Tibial nerve (tissue), 4 donors: ENCODE measurements at regions not wholly inside any gene's neighbourhood (a gene's known extent, or its start where the extent isn't known, plus 50 kb on each side); places are given as distances from the start of the nearest gene placed in this dataset.

Experiments used
- CTCF ChIP-seq, 5 experiments: fragments of 200-600 bp in 3 of 5; fragments of 450-650 bp in 2 of 5; sonication (generic) in 3 of 5; IDR thresholded peaks; one replicate each; pipeline ENCODE4 v1.5.1; 2016 to 2019; ENCODE audit warnings: antibody characterized with exemption in 5 of 5, mild to moderate bottlenecking in 3 of 5, moderate library complexity in 2 of 5
- EP300 ChIP-seq, 2 donors: sonication (generic); formaldehyde crosslinking; IDR thresholded peaks; one replicate each; pipeline ENCODE4 v1.6.1; 2017; ENCODE audit warnings: antibody characterized with exemption in 2 of 2, mild to moderate bottlenecking in 1 of 2
- POLR2A ChIP-seq, 2 donors: fragments of 450-650 bp; IDR thresholded peaks; one replicate each; pipeline ENCODE4 v1.6.1; 2017; ENCODE audit warnings: antibody characterized with exemption in 2 of 2, mild to moderate bottlenecking in 2 of 2, moderate library complexity in 2 of 2

- TF ChIP-seq CTCF (IDR thresholded peaks at IDR 0.05), result no peak
- TF ChIP-seq EP300 (IDR thresholded peaks at IDR 0.05), result no peak
- TF ChIP-seq POLR2A (IDR thresholded peaks at IDR 0.05), result no peak
Measured at GRCh38 chr22:25332386-25332785, 112.9 kb downstream of the CRYBB2 start.
